NCI-H2227 (cell line): ENCODE measurements at regions not wholly inside any gene's neighbourhood (a gene's known extent, or its start where the extent isn't known, plus 50 kb on each side); places are given as distances from the start of the nearest gene placed in this dataset.

Experiments
- DNase-seq: peaks from one replicate; lab custom pipeline; 2025; ENCODE audit not compliant: unreplicated experiment; lab: John Stamatoyannopoulos, UW

DNA sequence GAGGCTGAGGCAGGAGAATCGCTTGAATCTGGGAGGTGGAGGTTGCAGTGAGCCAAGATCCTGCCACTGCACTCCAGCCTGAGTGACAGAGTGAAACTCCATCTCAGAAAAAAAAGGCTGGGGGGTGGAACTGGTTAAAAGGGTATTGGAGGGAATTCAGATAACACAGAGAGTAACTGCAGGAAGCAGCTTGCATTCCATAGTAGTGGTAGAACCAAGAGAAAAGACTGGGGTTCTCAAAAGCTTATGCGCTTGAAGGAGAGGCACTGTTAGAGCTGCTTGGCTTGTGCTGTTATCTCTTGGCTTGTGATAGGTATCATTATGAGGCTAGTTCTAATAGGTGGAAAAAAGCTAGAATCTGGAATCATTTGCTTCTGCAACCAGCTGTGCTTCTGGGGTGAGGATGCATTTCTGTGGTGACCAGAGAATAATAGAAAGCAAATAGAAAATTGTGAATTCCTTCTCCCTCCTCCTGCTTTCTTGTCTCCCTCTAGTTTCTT, 91.2 kb upstream of the ELOVL6 start:
- no peak for DNase-seq

DNA sequence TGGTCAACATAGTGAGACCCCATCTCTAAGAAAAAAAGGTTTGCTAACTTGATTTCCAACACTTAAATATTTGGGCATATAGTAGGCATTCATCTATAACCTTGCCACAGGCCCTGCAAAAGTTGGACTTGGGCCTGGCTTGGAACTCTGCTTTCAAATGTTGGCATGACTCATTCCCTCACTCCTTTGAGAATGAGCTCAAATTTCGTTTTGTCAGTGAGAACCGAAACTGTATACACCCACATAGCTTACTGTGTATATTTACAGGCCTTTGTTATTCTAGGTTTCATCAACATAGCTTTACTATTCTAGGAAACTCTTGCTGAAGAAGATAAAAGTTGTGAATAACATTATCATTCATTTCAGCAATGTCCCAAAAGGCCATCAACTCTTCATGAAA, 88.7 kb upstream of the ELOVL6 start:
- no peak for DNase-seq

GRCh38 chr4:110278127-110278526, 79.7 kb upstream of the ELOVL6 start:
- no peak for DNase-seq

GRCh38 chr4:110275871-110276270, 77.5 kb upstream of the ELOVL6 start:
- no peak for DNase-seq

DNA sequence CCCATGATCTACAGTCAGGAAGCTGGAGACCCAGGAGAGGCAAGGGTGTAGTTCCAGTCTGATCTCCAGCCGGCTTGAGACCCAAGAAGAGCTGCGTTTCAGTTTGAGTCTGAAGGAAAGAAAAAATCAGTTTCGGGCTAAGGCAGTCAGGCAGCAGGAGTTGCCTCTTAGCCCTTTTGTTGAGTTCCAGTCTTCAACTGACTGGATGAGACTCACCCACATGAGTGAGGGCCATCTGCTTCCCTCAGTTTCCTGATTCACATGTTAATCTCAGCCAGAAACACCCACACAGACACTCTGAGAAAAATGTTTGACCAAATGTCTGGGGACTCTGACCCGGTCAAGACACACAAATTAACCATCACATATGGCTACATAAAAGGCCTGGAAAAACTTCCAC, 73.6 kb upstream of the ELOVL6 start:
- no peak for DNase-seq

DNA sequence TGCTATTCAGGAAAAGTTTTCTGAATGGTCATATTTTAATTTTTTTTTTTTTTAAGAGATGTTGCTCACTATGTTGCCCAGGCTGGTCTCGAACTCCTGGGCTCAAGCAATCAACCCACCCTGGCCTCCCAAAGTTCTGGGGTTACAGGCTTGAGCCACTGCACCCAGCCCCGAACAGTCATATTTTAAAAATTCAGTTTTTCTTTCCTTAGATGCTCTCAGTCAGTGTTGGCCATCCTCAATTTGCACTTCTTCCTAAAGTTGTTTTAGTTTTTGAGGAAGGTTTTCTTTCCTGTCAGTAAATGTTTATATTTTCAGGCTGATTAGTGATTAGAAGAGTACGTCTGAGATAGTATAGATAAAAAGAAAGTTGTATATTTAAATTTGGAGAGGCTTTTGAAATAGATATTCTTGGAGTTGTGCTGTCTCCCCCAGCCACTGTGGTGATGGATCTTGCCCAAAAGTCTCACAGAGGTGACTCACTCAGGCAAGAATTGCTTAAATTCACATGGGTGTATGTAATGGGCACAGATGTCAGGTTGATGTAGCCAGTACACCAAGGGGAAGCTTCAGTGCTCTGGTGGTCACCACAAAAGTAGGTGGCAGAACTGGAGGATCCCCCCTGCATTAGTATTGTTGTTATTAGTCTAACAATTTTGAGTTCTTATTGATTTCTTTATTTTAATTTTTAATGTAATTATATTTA, 72.2 kb upstream of the ELOVL6 start:
- DNase-seq, result no peak

DNA sequence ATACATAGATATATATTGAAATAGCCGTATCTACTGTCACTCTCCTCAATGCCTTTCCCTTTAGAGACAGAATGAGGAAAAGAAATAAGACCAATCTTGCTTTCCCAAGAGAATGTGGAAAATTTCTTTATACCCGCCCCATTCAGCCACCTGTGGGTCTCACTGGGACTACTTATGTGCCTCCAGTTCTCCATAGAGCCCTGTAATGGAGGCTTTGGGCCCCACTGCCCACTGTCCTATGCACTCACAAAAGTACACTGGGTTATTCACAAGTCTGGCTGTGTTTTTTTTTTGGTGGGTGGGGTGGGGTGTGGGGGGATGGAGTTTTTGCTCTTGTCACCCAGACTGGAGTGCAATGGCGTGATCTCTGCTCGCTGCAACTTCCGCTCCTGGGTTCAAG, 70.4 kb upstream of the ELOVL6 start:
- no peak for DNase-seq

DNA sequence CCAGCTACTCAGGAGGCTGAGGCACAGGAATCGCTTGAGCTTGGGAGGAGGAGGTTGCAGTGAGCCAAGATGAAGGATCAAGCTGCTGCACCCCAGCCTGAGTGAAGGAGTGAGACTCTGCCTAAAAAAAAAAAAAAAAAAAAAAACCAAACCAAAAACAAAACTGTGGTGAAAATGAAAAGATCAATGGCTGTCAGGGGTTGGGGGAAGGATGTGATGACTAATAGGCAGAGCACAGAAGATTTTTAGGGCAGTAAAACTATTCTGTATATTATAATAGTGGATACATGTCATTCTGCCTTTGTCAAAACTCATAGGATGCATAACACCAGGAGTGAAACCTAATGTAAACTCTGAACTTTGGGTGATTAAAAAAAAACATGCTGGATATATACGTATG, 69.9 kb upstream of the ELOVL6 start:
- no peak for DNase-seq

- DNase-seq, result no peak
Measured at GRCh38 chr4:110266136-110266535, 67.7 kb upstream of the ELOVL6 start.

- no peak for DNase-seq
Measured at GRCh38 chr4:110265001-110265400, 66.6 kb upstream of the ELOVL6 start.

DNA sequence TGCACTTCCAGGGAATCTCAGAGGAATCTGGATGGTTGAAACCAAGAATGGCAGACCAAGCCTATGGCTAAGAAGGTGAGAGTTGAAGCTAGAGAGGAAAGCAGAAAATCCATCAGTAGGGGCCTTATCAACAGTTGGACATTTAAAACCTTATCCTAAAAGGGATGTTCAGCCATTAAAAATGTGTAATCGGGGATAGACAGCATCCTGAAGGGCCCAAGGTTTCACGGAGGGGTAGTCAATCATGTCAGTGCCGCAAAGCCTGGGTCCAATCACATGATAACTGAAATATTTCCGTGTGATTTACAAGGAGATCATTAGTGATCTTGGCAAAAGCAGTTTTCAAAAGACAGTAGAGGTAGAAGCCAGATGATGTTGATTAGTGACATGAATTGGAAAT, 61.9 kb upstream of the ELOVL6 start:
- no peak for DNase-seq

DNA sequence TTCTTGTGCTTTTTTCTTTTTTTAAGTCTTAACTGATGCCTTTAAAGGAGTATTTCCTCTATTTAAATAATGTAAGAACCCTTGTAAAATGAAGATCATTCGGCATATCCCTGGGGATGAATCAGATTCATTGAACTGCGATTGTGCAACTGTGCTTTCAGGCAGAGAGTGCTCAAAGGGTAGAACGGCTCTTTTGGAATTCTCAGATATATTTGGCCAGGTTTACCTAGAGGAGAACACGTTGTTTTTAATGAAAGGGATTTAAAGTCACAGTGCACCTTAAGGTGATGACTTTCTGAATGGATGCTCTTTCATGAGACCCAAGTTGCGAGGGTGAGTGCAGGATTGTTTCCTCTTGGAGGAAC, 51.6 kb upstream of the ELOVL6 start:
- no peak for DNase-seq

DNA sequence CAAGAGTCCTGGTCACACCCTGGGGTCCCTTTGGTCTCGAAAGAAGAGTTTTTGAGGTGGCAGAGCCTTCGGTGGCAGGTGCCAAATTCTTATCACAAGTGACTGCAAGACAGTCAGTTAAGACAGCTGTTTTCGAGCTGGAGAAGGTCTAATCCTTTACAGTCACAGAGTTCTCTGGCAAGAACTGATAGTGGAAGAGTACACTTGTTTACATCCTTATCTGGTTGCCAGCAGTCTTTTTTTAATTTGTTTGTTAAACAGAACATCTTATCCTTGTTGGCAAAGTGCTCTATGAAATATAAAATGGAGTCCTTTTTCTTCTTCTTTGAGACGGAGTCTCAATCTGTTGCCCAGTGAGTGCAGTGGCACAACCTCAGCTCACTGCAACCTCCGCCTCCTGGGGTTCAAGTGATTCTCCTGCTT, 50.4 kb upstream of the ELOVL6 start:
- DNase-seq, result no peak
